OCI-M1 (cell line): ENCODE measurements at regions not wholly inside any gene's neighbourhood (a gene's known extent, or its start where the extent isn't known, plus 50 kb on each side); places are given as distances from the start of the nearest gene placed in this dataset.
A peak's percentile ranks its signal among the peaks of the same experiment; 100 is the strongest.
"Not testable (repeated sequence)": the region's sequence is repeated elsewhere in the genome, so short reads cannot be mapped to it uniquely, and the experiment has no call there.

Source experiments
- DNase-seq: peaks from one replicate; lab custom pipeline; 2025; lab: John Stamatoyannopoulos, UW

- no peak for DNase-seq
These were observed 1298.9 kb upstream of the ADGRL4 start for GRCh38 chr1:80305466-80305865.

DNA sequence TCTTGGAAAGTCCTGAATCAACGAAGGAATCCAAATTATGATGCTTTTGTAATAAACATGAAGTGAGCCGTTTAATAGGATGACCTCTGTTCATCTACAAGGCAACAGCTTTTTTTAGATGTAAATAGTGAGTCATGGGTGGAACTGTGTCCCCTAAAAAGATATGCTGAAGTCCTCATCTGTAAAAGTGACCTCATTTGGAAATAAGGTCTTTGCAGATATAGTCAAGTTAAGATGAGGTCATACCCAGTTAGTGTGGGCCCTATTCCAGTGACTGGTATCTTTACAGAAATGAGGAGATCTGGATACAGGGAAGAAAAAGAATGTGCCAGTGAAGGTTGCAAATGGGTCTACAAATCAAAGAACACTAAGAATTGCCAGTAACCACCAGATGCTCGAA, 1287.3 kb upstream of the ADGRL4 start:
- DNase-seq: peak; percentile 11

DNA sequence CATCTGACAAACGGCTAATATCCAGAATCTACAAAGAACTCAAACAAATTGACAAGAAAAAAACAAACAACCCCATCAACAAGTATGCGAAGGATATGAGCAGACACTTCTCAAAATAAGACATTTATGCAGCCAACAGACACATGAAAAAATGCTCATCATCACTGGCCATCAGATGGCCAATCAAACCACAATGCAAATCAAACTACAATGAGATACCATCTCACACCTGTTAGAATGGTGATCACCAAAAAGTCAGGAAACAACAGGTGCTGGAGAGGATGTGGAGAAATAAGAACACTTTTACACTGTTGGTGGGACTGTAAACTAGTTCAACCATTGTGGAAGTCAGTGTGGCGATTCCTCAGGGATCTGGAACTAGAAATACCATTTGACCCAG, 1282.2 kb upstream of the ADGRL4 start:
- not testable (repeated sequence) for DNase-seq

DNA sequence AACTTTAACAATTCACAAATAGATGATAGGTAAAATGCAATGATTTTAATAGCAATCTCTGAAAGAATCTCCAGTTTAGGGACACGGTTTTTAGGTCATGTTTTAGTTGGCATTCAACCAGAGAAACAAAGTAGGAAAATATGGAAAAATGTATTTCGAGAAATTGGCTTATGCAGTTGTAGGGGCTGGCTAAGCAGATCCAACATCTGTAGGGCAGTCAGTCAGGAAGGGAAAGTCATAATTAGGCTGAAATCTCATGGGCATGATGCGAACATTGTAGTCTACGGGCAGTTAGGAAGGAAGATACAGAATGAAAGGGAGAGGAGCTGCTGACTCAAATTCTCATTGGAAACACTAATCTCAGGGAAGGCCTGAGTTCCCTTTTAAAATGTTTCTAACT, 1276.0 kb upstream of the ADGRL4 start:
- no peak for DNase-seq

GRCh38 chr1:80278936-80279335, 1272.4 kb upstream of the ADGRL4 start:
- DNase-seq: no peak

DNA sequence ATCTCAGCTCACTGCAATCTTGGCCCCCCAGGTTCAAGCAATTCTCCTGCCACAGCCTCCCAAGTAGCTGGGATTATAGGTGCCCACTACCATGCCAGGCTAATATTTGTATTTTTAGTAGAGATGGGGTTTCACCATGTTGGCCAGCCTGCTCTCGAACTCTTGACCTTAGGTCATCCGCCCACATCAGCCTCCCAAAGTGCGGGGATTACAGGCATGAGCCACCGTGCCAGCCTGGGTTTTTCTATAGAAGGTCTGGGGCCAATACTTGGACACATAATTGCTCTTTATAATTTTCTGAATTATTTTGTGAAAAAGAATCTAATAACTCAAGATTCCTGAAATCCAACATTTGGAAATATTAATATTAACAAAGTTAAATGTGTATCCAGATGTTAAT, 1267.7 kb upstream of the ADGRL4 start:
- no peak for DNase-seq

DNA sequence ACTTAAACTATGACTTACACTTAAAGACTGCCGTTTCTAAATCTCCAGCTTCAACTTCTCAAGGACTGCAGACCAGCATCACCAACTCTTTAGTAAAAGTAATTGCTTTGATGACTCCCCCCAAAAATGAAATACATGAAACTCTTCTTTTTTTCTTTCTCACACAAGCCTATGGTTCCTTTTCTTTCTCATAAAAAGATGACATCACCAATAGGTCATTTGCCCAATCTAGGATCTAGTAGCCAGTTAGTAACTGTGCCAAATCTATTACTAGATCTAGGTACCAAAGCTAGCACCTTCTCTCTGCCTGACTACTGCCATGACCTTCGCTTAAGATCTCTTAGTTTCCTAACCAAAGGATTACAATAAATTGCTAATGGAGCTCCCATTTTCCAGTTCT, 1266.0 kb upstream of the ADGRL4 start:
- DNase-seq: no peak

DNA sequence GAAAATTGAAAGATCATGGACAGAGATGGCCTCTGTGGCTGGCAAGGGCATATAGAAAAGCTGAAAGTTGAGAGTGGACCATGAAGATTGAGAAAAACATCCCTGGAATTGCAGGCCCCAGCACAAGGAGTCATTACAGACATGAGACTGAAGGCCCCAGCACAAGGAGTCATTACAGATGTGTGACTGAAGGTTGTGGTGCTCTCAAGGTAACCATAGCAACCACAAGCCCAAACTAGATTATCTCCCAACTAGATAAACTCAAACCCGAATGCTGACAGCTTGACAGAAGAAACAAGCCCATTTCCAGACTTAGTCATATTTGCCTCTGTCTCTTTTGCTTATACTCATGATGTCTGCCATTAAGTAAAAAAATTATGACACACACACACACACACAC, 1252.1 kb upstream of the ADGRL4 start:
- DNase-seq: no peak

DNA sequence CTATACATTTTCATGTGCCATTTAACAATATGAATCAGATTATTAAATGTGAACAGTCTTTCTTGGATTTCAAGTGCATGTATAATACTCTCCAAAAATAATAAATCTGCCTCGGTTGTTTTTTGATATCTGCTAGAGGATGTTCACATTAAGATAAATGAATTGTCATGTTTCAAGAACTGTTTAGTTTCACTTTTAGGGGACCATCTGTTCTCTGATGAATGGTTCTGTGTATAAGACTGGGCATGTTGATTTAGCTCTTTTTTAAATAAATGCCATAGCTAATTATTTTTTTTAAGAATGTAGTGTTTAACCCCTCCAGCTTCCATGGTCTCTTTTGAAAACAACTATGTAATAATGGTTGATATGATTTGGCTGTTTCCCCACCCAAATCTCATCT, 1245.1 kb upstream of the ADGRL4 start:
- DNase-seq: peak; percentile 46

DNA sequence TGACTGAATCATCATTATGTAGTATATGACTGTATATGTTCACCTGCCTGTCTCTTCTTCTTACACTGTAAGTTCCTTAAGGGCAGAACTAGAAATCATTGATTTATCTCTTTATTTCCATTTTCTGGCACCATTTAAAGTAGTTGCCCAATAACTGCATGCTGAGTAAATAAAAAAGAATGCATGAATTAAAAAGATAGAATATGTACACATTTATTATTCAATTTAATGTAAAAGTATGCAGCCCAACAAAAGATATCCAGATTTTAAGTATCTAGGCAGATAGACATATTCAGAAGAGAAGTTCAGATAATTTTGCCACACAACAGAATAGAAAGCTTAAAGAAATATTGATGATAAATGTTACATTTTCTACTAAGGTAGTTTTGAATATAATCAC, 1244.6 kb upstream of the ADGRL4 start:
- DNase-seq: no peak

DNA sequence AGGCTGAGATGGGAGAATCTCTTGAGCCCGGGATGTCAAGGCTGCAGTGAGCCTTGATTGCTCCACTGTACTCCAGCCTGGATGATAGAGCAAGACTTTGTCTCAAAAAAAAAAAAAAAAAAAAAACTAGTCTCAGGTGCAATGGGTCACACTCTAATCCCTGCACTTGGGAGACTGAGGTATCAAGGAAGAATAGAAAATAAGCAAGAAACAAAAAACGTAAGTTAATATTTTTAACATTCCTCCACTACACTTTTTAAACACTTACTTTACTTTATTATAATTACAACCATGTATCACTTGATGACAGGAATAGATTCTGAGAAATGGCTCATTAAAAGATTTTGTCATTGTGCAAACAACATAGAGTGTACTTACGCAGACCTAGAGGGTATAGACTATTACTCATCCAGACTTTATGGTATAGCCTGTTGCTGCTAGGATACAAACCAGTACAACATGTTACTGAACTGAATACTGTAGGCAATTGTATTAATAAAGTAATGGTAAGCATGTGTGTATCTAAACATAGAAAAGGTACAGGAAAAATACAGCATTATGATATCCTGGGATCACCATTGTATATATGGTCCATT, 1244.1 kb upstream of the ADGRL4 start:
- no peak for DNase-seq

- no peak for DNase-seq
These were observed 1243.2 kb upstream of the ADGRL4 start for GRCh38 chr1:80249699-80250098.

DNA sequence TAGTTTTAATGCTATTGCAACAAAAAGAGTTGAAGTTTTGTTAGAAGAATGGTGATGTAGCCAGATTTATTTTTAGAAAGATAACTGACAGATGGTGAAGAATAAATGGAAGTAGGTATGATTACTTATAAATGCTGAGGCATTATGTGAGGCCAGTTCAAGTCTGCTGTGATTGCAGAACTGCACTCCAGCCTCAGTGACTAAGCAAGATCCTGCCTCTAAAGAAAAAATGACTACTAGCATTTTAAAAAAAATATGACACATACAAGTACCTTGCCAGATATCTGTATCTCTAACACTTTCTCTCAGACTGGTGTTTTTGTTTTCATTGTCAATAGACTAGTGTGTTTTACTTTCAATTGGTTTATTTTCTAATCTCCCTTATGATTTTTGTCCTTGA, 1242.4 kb upstream of the ADGRL4 start:
- peak; percentile 9 for DNase-seq

- no peak for DNase-seq
These were observed 1239.3 kb upstream of the ADGRL4 start for GRCh38 chr1:80245813-80246212.

- no peak for DNase-seq
These were observed 1237.8 kb upstream of the ADGRL4 start for GRCh38 chr1:80244372-80244771.

GRCh38 chr1:80241566-80241965, 1235.0 kb upstream of the ADGRL4 start:
- no peak for DNase-seq

DNA sequence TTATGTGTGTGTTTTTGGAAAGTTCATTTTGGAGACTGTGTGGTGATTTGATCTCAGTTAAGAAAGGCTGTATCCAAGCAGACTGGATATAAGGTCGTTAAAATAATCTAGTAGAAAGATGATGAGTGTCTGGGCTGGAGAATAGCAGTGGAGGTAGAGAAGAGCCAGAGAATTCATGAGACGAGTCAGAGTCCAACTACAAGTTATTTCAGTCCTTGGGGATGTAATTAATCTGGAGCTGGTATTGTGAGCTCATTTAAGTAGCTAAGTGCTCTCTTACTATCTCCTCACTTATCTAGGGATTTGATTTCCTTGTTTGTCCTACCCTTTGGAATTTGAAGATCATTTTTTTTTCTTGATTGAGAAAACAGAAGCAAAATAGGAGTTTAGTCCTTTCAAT, 1219.0 kb upstream of the ADGRL4 start:
- DNase-seq: no peak

- no peak for DNase-seq
These were observed 1214.8 kb upstream of the ADGRL4 start for GRCh38 chr1:80221319-80221718.

DNA sequence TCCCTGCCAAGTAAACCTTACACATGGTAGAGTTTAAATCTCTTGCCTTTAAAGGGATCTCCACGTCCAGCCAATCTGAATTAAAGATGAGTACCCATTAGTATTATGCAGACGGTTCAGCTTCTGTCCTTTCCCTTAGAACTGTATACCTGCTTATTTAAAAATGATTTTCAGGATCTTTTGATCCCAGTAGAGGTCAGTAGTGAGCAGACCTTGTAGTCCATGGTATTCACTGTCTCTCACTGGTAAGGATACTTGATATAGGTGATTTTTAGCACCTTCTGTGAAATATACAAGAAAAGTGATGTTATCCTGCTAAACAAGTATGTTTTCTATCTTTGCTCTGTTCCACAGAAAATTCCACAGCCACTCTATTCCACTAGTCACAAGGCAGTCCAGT, 1211.6 kb upstream of the ADGRL4 start:
- peak; percentile 78 for DNase-seq

- peak; percentile 62 for DNase-seq
These were observed 1211.0 kb upstream of the ADGRL4 start for GRCh38 chr1:80217377-80217986.

DNA sequence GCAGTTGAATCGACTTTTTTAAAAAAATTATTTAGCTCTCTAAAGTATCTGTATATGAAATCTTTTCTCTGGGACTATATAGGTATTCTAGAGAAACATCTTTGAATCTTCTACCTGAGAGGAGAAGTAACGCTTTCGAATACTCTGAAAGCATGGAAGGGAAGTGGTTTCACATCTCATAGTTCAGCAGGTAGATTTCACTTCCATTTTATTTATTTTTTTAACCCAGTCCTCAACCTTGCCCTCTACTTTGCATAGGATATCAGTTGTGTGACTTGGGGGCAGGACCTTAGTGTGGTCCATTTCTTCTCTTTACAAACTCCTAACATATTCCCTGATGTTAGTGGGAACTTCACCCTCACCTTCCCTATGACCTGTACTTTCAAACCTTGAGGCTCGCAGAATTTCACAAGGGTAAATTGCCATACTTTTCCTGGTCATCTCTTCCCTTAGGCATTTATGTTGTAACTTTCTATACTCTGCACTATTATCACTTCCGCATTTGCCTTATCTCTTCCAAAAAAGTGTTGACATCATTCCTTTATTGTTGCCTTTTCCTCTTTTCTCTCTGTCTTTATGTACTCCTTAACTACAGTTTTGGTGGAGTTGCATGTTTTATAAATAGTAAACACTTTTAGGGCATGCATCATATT, 1208.5 kb upstream of the ADGRL4 start:
- DNase-seq: peak; percentile 62

DNA sequence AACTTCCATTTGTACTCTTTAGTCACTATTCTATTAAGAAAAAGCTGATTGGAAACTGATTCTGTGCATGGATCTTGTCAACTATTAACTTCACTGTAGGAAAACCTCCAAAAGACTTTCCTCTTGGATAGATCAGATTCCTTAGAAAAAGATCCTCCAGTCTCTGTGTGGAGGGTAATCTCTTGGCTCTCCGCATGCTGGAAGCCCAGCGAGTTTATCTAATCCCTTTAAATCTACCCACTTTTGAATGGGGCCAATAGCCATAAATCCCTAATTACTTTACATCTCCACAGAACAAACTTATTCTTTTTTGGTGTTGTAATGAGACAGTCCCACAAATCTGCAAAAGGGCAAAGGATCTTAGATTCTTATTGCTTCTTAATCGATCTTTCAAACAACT, 1206.4 kb upstream of the ADGRL4 start:
- no peak for DNase-seq

DNA sequence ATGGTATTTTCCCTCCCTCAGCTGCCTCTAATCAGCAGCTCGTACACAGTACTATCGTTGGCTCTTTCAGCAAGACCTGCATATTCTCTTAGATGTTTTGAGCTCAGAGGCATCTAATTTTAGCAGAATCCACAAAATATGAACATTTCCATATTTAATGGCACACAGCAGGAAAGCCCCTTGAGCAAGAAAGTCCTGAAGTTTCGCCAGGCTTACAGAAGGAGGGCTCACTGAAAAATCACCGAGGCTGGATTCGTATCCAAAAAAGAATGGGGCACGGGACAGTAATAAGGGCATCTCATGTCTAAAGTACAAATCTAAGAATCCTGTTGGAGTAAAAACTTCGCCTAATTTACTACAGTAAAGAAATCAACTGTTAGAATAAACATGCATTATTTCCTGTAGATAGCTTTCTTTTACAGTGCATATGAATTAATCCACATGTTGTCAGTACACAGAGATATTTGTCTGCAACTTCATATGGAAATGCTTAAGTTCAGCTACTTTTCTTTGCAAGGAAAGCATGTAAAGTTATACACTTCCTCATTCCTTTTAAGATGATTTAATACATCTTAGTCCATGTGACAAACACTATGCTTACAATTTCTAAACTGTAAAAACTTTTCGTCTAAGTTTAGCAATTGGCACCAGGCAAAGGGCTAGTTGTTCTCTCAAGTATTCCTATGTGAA, 1205.3 kb upstream of the ADGRL4 start:
- peak; percentile 8 for DNase-seq
